ENCODE measurements at regions not wholly inside any gene's neighbourhood (a gene's known extent, or its start where the extent isn't known, plus 50 kb on each side); places are given as distances from the start of the nearest gene placed in this dataset. TPM values are rescaled to one million over a fixed set of nuclear protein-coding genes. Genes with fewer than 3 reads are reported as not detected.

DNA sequence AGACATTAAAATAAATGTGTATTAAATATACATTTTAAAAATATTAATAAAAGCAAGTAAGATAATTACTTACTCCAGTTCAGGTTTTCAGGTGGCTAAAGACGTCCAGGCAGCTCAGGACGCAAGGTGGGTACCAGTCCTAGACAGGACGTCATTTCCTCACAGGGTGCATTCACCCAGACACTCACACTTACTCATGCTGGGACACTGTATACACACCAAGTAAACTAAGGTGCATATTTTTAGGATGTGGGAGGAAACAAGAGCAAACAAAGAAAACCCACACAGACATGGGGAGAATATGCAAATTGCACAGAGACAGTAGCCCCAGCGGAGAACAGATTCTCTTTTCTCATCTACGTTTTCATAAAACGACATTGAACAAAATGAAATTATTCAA lies 457.9 kb downstream of the BRINP3 start:
- no peaks in the 10 kb centered on the region for H3K4me1 ChIP-seq (ENCODE audit: insufficient read depth)
- H3K9me3 ChIP-seq (ENCODE audit: low read depth), result no peaks in the 10 kb centered on the region
- WGBS, 2 experiments (ENCODE audit: low coverage in 1 of 2, low lambda C conversion rate in 2 of 2, missing lambda C conversion rate in 2 of 2), result 33 to 37% methylated on average over 6 of the region's 6 CpGs
- H3F3A ChIP-seq (ENCODE audit: insufficient read depth), result no peaks in the 10 kb centered on the region
- H3K79me2 ChIP-seq (ENCODE audit: insufficient read depth), result no peaks in the 10 kb centered on the region
- no peaks in the 10 kb centered on the region for H3K27me3 ChIP-seq (replicated peaks; ENCODE audit: insufficient read depth)
- in situ Hi-C loops (cut with MboI), result no loop called here
- TF ChIP-seq EZH2 (IDR thresholded peaks at IDR 0.05; ENCODE audit: insufficient read depth, poor library complexity, severe bottlenecking), result no peak
- TF ChIP-seq EZH2phosphoT487 (IDR thresholded peaks at IDR 0.05; ENCODE audit: insufficient read depth, low read depth), result no peak
- H3K9me2 ChIP-seq (ENCODE audit: insufficient read depth), result no peaks in the 10 kb centered on the region
- H3K27ac ChIP-seq, result no peak overlapping the region
- no peak overlapping the region for H3K9ac ChIP-seq
- no peaks in the 10 kb centered on the region for H4K20me1 ChIP-seq (ENCODE audit: insufficient read depth)
- no peak for DNase-seq
- H2AFZ ChIP-seq, result no peak overlapping the region
- no peaks in the 10 kb centered on the region for H3K36me3 ChIP-seq (ENCODE audit: low read depth)
- H3K4me3 ChIP-seq, result no peak overlapping the region
- no peak overlapping the region for H3K4me2 ChIP-seq (ENCODE audit: unreplicated experiment)

DNA sequence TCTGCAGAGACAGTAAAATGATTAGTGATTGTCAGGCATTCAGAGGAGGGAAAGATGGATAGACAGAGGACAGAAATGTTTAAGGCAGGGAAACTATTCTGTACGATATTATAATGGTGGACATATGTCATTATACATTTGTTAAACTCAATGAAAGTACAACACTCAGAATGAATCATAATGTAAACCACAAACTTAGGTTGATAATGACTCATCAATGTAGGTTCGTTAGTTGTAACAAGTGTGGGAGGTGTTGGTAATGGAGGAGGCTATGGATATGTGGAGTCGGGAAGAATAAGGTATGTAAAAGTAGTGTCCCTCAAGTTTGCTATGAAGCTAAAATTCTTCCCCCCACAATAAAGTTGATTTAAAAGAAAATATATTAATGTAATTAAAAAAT lies 455.0 kb downstream of the BRINP3 start:
- Histone ChIP-seq H3K4me1 (ENCODE audit: insufficient read depth) (no peaks in the 10 kb centered on the region), H3K4me3 (no peak overlapping the region), H3K27ac (no peak overlapping the region), H3K79me2 (ENCODE audit: insufficient read depth) (no peaks in the 10 kb centered on the region), H3K27me3 (replicated peaks; ENCODE audit: insufficient read depth) (no peaks in the 10 kb centered on the region), H3K9me3 (ENCODE audit: low read depth) (no peaks in the 10 kb centered on the region), H4K20me1 (ENCODE audit: insufficient read depth) (no peaks in the 10 kb centered on the region), H3F3A (ENCODE audit: insufficient read depth) (no peaks in the 10 kb centered on the region), H2AFZ (no peak overlapping the region), H3K4me2 (ENCODE audit: unreplicated experiment) (no peak overlapping the region), H3K9me2 (ENCODE audit: insufficient read depth) (no peaks in the 10 kb centered on the region), H3K36me3 (ENCODE audit: low read depth) (no peaks in the 10 kb centered on the region), H3K9ac (no peak overlapping the region)
- WGBS, 2 experiments (ENCODE audit: low coverage in 1 of 2, low lambda C conversion rate in 2 of 2, missing lambda C conversion rate in 2 of 2), result 37 to 43% methylated on average over 3 of the region's 3 CpGs
- in situ Hi-C loops (cut with MboI), result no loop called here
- no peak for DNase-seq
- TF ChIP-seq EZH2 (IDR thresholded peaks at IDR 0.05; ENCODE audit: insufficient read depth, poor library complexity, severe bottlenecking), result no peak
- no peak for TF ChIP-seq EZH2phosphoT487 (IDR thresholded peaks at IDR 0.05; ENCODE audit: insufficient read depth, low read depth)

DNA sequence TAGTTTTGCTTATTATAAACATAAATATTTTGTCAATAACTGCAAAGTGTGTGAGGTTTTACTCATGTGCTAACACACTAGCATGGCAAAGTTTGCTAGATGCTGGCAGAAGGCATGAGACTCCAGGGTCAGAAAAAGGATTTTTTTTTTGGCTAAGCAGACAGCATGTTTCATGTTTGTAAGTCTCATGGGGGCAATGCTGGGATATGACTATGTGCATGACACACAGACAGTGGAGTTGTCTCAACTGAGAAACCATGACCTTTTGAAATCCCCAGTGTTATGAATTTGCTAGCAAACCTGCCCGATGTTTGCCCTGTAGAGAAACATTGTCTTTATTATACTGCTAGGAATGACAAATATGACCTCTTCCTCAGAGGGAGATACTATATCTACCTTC lies 448.2 kb downstream of the BRINP3 start:
- no peak for DNase-seq

DNA sequence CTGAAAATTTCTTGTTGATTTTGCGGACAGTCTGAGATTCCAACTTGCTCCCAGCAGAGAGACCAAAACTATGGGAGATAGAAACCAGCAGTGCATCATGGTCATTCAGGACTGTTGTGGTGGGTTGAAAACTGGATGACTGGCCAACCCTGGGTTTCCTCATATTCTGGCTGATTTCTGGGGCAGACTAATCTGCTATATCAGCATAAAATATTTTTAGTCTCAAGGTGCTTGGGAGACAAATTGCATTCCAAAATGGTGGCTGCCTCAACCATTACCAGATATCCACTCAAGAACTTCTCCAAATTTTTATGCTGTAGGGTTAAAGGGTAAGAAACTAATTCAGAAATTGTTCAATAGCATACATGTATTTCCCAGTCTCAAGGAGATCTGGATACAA lies 434.0 kb downstream of the BRINP3 start:
- WGBS, 2 experiments (ENCODE audit: low coverage in 1 of 2, low lambda C conversion rate in 2 of 2, missing lambda C conversion rate in 2 of 2), result 46 to 50% methylated on average over 1 of the region's 1 CpG
- in situ Hi-C loops (cut with MboI), result no loop called here
- H3K9me3 ChIP-seq (ENCODE audit: low read depth), result peaks cover 5% of the 10 kb centered on the region
- H4K20me1 ChIP-seq (ENCODE audit: insufficient read depth), result no peaks in the 10 kb centered on the region
- H3K4me3 ChIP-seq, result no peak overlapping the region
- H3K9me2 ChIP-seq (ENCODE audit: insufficient read depth), result no peaks in the 10 kb centered on the region
- H3K9ac ChIP-seq, result no peak overlapping the region
- no peaks in the 10 kb centered on the region for H3K36me3 ChIP-seq (ENCODE audit: low read depth)
- no peak overlapping the region for H3K4me2 ChIP-seq (ENCODE audit: unreplicated experiment)
- H3K4me1 ChIP-seq (ENCODE audit: insufficient read depth), result no peaks in the 10 kb centered on the region
- H3K79me2 ChIP-seq (ENCODE audit: insufficient read depth), result no peaks in the 10 kb centered on the region
- H3F3A ChIP-seq (ENCODE audit: insufficient read depth), result no peaks in the 10 kb centered on the region
- no peak overlapping the region for H3K27ac ChIP-seq
- DNase-seq, result no peak
- TF ChIP-seq EZH2 (IDR thresholded peaks at IDR 0.05; ENCODE audit: insufficient read depth, poor library complexity, severe bottlenecking) (no peak), EZH2phosphoT487 (IDR thresholded peaks at IDR 0.05; ENCODE audit: insufficient read depth, low read depth) (no peak)
- H3K27me3 ChIP-seq (replicated peaks; ENCODE audit: insufficient read depth), result no peaks in the 10 kb centered on the region
- no peak overlapping the region for H2AFZ ChIP-seq

More for the DNA sequence above, 448.2 kb downstream of the BRINP3 start:
- H3F3A ChIP-seq (ENCODE audit: insufficient read depth), result no peaks in the 10 kb centered on the region
- no peaks in the 10 kb centered on the region for H3K9me3 ChIP-seq (ENCODE audit: low read depth)
- no peaks in the 10 kb centered on the region for H3K79me2 ChIP-seq (ENCODE audit: insufficient read depth)
- TF ChIP-seq EZH2phosphoT487 (IDR thresholded peaks at IDR 0.05; ENCODE audit: insufficient read depth, low read depth) (no peak), EZH2 (IDR thresholded peaks at IDR 0.05; ENCODE audit: insufficient read depth, poor library complexity, severe bottlenecking) (no peak)
- no peak overlapping the region for H3K4me3 ChIP-seq
- H3K9ac ChIP-seq, result no peak overlapping the region
- H3K4me2 ChIP-seq (ENCODE audit: unreplicated experiment), result no peak overlapping the region
- no peak overlapping the region for H3K27ac ChIP-seq
- H4K20me1 ChIP-seq (ENCODE audit: insufficient read depth), result no peaks in the 10 kb centered on the region
- 10 to 14% methylated on average over 1 of the region's 1 CpG for WGBS, 2 experiments (ENCODE audit: low coverage in 1 of 2, low lambda C conversion rate in 2 of 2, missing lambda C conversion rate in 2 of 2)
- in situ Hi-C loops (cut with MboI), result no loop called here
- no peaks in the 10 kb centered on the region for H3K9me2 ChIP-seq (ENCODE audit: insufficient read depth)
- no peak overlapping the region for H2AFZ ChIP-seq
- H3K36me3 ChIP-seq (ENCODE audit: low read depth), result no peaks in the 10 kb centered on the region
- no peaks in the 10 kb centered on the region for H3K4me1 ChIP-seq (ENCODE audit: insufficient read depth)
- no peaks in the 10 kb centered on the region for H3K27me3 ChIP-seq (replicated peaks; ENCODE audit: insufficient read depth)

DNA sequence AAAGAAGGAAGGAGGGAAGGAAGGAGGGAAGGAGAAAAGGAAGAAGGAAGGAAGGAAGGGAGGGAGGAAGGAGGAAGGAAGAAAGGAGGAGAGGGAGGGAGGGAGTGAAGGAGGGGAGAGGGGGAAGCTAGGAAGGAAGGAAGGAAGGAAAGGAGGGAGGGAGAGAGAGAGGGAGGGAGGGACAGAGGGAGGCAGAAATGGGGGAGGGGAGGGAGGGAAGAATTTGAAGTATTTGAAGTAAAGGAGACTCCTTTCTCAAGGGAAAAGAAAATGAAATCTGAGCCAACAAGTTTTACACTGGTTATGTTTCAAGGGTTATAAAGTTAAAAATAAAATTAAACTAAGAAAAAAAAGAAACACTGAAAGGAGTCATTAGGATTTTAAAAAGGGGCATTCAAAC lies 431.4 kb downstream of the BRINP3 start:
- DNase-seq, result no peak
- TF ChIP-seq EZH2phosphoT487 (IDR thresholded peaks at IDR 0.05; ENCODE audit: insufficient read depth, low read depth), result no peak
- TF ChIP-seq EZH2 (IDR thresholded peaks at IDR 0.05; ENCODE audit: insufficient read depth, poor library complexity, severe bottlenecking), result no peak
- no peaks in the 10 kb centered on the region for H3K9me2 ChIP-seq (ENCODE audit: insufficient read depth)
- no peak overlapping the region for H3K4me2 ChIP-seq (ENCODE audit: unreplicated experiment)
- H4K20me1 ChIP-seq (ENCODE audit: insufficient read depth), result no peaks in the 10 kb centered on the region
- no peaks in the 10 kb centered on the region for H3K36me3 ChIP-seq (ENCODE audit: low read depth)
- no peaks in the 10 kb centered on the region for H3K79me2 ChIP-seq (ENCODE audit: insufficient read depth)
- no peaks in the 10 kb centered on the region for H3F3A ChIP-seq (ENCODE audit: insufficient read depth)
- no peaks in the 10 kb centered on the region for H3K4me1 ChIP-seq (ENCODE audit: insufficient read depth)
- in situ Hi-C loops (cut with MboI), result no loop called here
- H2AFZ ChIP-seq, result no peak overlapping the region
- peaks cover 5% of the 10 kb centered on the region for H3K9me3 ChIP-seq (ENCODE audit: low read depth)
- H3K27me3 ChIP-seq (replicated peaks; ENCODE audit: insufficient read depth), result no peaks in the 10 kb centered on the region
- no peak overlapping the region for H3K4me3 ChIP-seq
- H3K27ac ChIP-seq, result no peak overlapping the region
- H3K9ac ChIP-seq, result no peak overlapping the region

Small RNAs in the stretch of these regions (small RNA-seq; reads per million reads assigned to genes)
- gene AL136372.1 (ENCODE audit: low read depth, low replicate concordance) (not detected), gene AL357559.1 (ENCODE audit: low read depth, low replicate concordance) (not detected), gene AL391813.1 (ENCODE audit: low read depth, low replicate concordance) (not detected), gene RNA5SP73 (ENCODE audit: low read depth, low replicate concordance) (not detected)
